ENCODE measurements at regions not wholly inside any gene's neighbourhood (a gene's known extent, or its start where the extent isn't known, plus 50 kb on each side); places are given as distances from the start of the nearest gene placed in this dataset.
"Not testable (repeated sequence)": the region's sequence is repeated elsewhere in the genome, so short reads cannot be mapped to it uniquely, and the experiment has no call there.

- no peak overlapping the region for H3K4me3 ChIP-seq (ENCODE audit: low read length)
- DNase-seq (ENCODE audit: low read depth) = no peak
- no peak for TF ChIP-seq CTCF (conservative IDR thresholded peaks at IDR 0.05; ENCODE audit: low read length)
These were observed 179.5 kb downstream of the ZWINT start for GRCh38 chr10:56181607-56182006.

GRCh38 chr10:56178210-56178609 is 182.8 kb downstream of the ZWINT start:
- DNase-seq (ENCODE audit: low read depth) = no peak
- H3K4me3 ChIP-seq (ENCODE audit: low read length) = no peak overlapping the region
- TF ChIP-seq CTCF (conservative IDR thresholded peaks at IDR 0.05; ENCODE audit: low read length) = no peak

GRCh38 chr10:56155091-56155513 is 206.0 kb downstream of the ZWINT start:
- H3K4me3 ChIP-seq (ENCODE audit: low read length); DNase-seq (ENCODE audit: low read depth): not testable (repeated sequence)

GRCh38 chr10:56146806-56147205 is 214.3 kb downstream of the ZWINT start:
- TF ChIP-seq CTCF (conservative IDR thresholded peaks at IDR 0.05; ENCODE audit: low read length) = no peak
- no peak for DNase-seq (ENCODE audit: low read depth)

GRCh38 chr10:56142092-56142728 is 218.8 kb downstream of the ZWINT start:
- no peak for DNase-seq (ENCODE audit: low read depth)
- TF ChIP-seq CTCF (conservative IDR thresholded peaks at IDR 0.05; ENCODE audit: low read length) = no peak
- no peak overlapping the region for H3K4me3 ChIP-seq (ENCODE audit: low read length)

More at GRCh38 chr10:56146806-56147205, 214.3 kb downstream of the ZWINT start:
- H3K4me3 ChIP-seq (ENCODE audit: low read length) = no peak overlapping the region

- DNase-seq (ENCODE audit: low read depth) = no peak
- no peak overlapping the region for H3K4me3 ChIP-seq (ENCODE audit: low read length)
- no peak for TF ChIP-seq CTCF (conservative IDR thresholded peaks at IDR 0.05; ENCODE audit: low read length)
These were observed 221.7 kb downstream of the ZWINT start for GRCh38 chr10:56139405-56139804.

GRCh38 chr10:56135828-56136227 is 225.2 kb downstream of the ZWINT start:
- H3K4me3 ChIP-seq (ENCODE audit: low read length) = no peak overlapping the region
- TF ChIP-seq CTCF (conservative IDR thresholded peaks at IDR 0.05; ENCODE audit: low read length) = no peak
- DNase-seq (ENCODE audit: low read depth) = no peak

All from AG10803 (cell line).